OCI-LY1 (cell line): ENCODE measurements at regions not wholly inside any gene's neighbourhood (a gene's known extent, or its start where the extent isn't known, plus 50 kb on each side); places are given as distances from the start of the nearest gene placed in this dataset.

Source experiments
- H2AFZ ChIP-seq: fragments of 200-600 bp; sonication (generic), shearing (Covaris generic); 2 replicates; pipeline ENCODE4 v1.6.0; 2014; ENCODE audit warnings: antibody characterized with exemption, mild to moderate bottlenecking, low read length
- H3F3A ChIP-seq: fragments of 200-600 bp; sonication (generic), shearing (Covaris generic); 2 replicates; pipeline ENCODE4 v1.6.0; 2014; ENCODE audit warnings: mild to moderate bottlenecking, antibody characterized with exemption, low read length, moderate library complexity; ENCODE audit not compliant: insufficient read depth
- H3K27ac ChIP-seq: fragments of 200-600 bp; sonication (generic); 2 replicates; pipeline ENCODE4 v1.5.1; 2014; ENCODE audit warnings: low read length, mixed run types, mild to moderate bottlenecking, low read depth; ENCODE audit not compliant: poor library complexity, severe bottlenecking
- H3K27me3 ChIP-seq: fragments of 200-600 bp; sonication (generic); 2 replicates; pipeline ENCODE4 v1.6.0; 2014; ENCODE audit warnings: antibody characterized with exemption, mild to moderate bottlenecking, low read length, moderate library complexity; ENCODE audit not compliant: insufficient read depth
- H3K36me3 ChIP-seq: fragments of 200-600 bp; sonication (generic); 2 replicates; pipeline ENCODE4 v1.6.1; 2014; ENCODE audit warnings: mild to moderate bottlenecking, antibody characterized with exemption, low read length, moderate library complexity, mixed read lengths; ENCODE audit not compliant: insufficient read depth
- H3K4me1 ChIP-seq: fragments of 200-600 bp; sonication (generic); 2 replicates; pipeline ENCODE4 v1.5.1; 2014; ENCODE audit warnings: mild to moderate bottlenecking, low read length, moderate library complexity; ENCODE audit not compliant: insufficient read depth, severe bottlenecking
- H3K4me2 ChIP-seq: fragments of 200-600 bp; sonication (generic), shearing (Covaris generic); 2 replicates; pipeline ENCODE4 v1.6.1; 2014; ENCODE audit warnings: low read length
- H3K4me3 ChIP-seq: fragments of 200-600 bp; sonication (generic); 2 replicates; pipeline ENCODE4 v1.5.1; 2014; ENCODE audit warnings: low read length, low read depth, mild to moderate bottlenecking, mixed read lengths; ENCODE audit not compliant: poor library complexity, severe bottlenecking
- H3K79me2 ChIP-seq: fragments of 200-600 bp; shearing (Covaris generic); 2 replicates; pipeline ENCODE4 v1.6.1; 2016; ENCODE audit warnings: mixed run types, low read length, mixed read lengths; ENCODE audit not compliant: insufficient read depth
- H3K9ac ChIP-seq: fragments of 200-600 bp; sonication (generic), shearing (Covaris generic); 2 replicates; pipeline ENCODE4 v1.6.1; 2014; ENCODE audit warnings: mild to moderate bottlenecking, low read length, mixed read lengths
- H3K9me2 ChIP-seq: fragments of 200-600 bp; sonication (generic), shearing (Covaris generic); 2 replicates; pipeline ENCODE4 v1.6.1; 2014; ENCODE audit warnings: low read depth, mild to moderate bottlenecking, low read length, mixed read lengths
- H3K9me3 ChIP-seq: fragments of 200-600 bp; shearing (Covaris generic); 2 replicates; pipeline ENCODE4 v1.6.1; 2014; ENCODE audit warnings: low read length, mixed read lengths
- H4K20me1 ChIP-seq: fragments of 200-600 bp; sonication (generic), shearing (Covaris generic); 2 replicates; pipeline ENCODE4 v1.6.0; 2016; ENCODE audit warnings: mild to moderate bottlenecking, low read length; ENCODE audit not compliant: insufficient read depth
- CTCF ChIP-seq: fragments of 200-600 bp; sonication (generic), shearing (Covaris generic); IDR thresholded peaks from 2 replicates; pipeline ENCODE4 v1.5.1; 2017; ENCODE audit warnings: mild to moderate bottlenecking, antibody characterized with exemption, low read length, moderate library complexity, mixed read lengths
- EZH2 ChIP-seq: fragments of 200-600 bp; sonication (generic), shearing (Covaris generic); IDR thresholded peaks from 2 replicates; pipeline ENCODE4 v1.8.0; 2017; ENCODE audit warnings: borderline replicate concordance, mixed run types, mild to moderate bottlenecking, antibody characterized with exemption, low read length, moderate library complexity, mixed read lengths

GRCh38 chr5:155489949-155490348, 476.4 kb downstream of the KIF4B start:
- Histone ChIP-seq H3K4me3 (no peak overlapping the region), H4K20me1 (no peaks in the 10 kb centered on the region), H3K9ac (no peak overlapping the region), H3K4me2 (no peak overlapping the region), H3K79me2 (no peaks in the 10 kb centered on the region), H3K27me3 (no peaks in the 10 kb centered on the region), H3F3A (no peaks in the 10 kb centered on the region), H3K4me1 (no peaks in the 10 kb centered on the region), H3K9me2 (no peaks in the 10 kb centered on the region), H3K9me3 (no peaks in the 10 kb centered on the region), H3K27ac (no peak overlapping the region), H2AFZ (no peak overlapping the region), H3K36me3 (no peaks in the 10 kb centered on the region)
- TF ChIP-seq EZH2 (no peak), CTCF (no peak)

GRCh38 chr5:155492191-155492590, 478.6 kb downstream of the KIF4B start:
- Histone ChIP-seq H3K27me3 (no peaks in the 10 kb centered on the region), H3K4me3 (no peak overlapping the region), H3F3A (no peaks in the 10 kb centered on the region), H4K20me1 (no peaks in the 10 kb centered on the region), H3K27ac (no peak overlapping the region), H3K9me2 (no peaks in the 10 kb centered on the region), H3K36me3 (no peaks in the 10 kb centered on the region), H3K9ac (no peak overlapping the region), H3K79me2 (no peaks in the 10 kb centered on the region), H2AFZ (no peak overlapping the region), H3K4me1 (no peaks in the 10 kb centered on the region), H3K4me2 (no peak overlapping the region), H3K9me3 (no peaks in the 10 kb centered on the region)
- TF ChIP-seq EZH2: no peak
- TF ChIP-seq CTCF: no peak

- Histone ChIP-seq H3K36me3 (no peaks in the 10 kb centered on the region), H3K27me3 (no peaks in the 10 kb centered on the region), H4K20me1 (no peaks in the 10 kb centered on the region), H3K4me2 (no peak overlapping the region), H3K4me1 (no peaks in the 10 kb centered on the region), H3K4me3 (no peak overlapping the region), H3K9me2 (no peaks in the 10 kb centered on the region), H2AFZ (no peak overlapping the region), H3K79me2 (no peaks in the 10 kb centered on the region), H3K9me3 (no peaks in the 10 kb centered on the region), H3F3A (no peaks in the 10 kb centered on the region), H3K9ac (no peak overlapping the region), H3K27ac (no peak overlapping the region)
- TF ChIP-seq EZH2 (no peak), CTCF (no peak)
Observed at GRCh38 chr5:155504606-155505005, 491.1 kb downstream of the KIF4B start.
